HG03575 (cell line): ENCODE measurements at regions not wholly inside any gene's neighbourhood (a gene's known extent, or its start where the extent isn't known, plus 50 kb on each side); places are given as distances from the start of the nearest gene placed in this dataset.

Experiments
- ATAC-seq: cut with Tn5 transposase; IDR thresholded peaks from one replicate; pipeline ENCODE4 v1.9.1; 2021; ENCODE audit not compliant: unreplicated experiment, insufficient number of reproducible peaks, low FRiP score; ENCODE audit errors: extremely low read depth

- ATAC-seq = no peak
These were observed 81.3 kb upstream of the SIRPA start for GRCh38 chr20:1813674-1814635.

DNA sequence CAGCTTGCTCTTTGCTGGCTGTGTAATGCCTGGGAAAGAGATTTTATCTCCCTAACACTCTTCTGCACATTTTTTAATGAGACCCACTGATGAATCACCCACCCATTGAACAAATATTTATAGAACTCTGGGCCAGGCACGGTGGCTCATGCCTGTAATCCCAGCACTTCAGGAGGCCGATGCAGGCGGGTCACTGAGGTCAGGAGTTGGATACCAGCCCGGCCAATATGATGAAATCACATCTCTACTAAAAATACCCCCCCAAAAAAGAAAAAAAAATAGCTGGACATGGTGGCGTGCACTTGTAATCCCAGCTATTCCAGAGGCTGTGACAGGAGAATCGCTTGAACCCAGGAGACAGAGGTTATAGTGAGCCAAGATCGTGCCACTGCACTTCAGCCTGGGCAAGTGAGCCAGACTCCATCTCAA, 82.1 kb upstream of the SIRPA start:
- ATAC-seq = no peak

DNA sequence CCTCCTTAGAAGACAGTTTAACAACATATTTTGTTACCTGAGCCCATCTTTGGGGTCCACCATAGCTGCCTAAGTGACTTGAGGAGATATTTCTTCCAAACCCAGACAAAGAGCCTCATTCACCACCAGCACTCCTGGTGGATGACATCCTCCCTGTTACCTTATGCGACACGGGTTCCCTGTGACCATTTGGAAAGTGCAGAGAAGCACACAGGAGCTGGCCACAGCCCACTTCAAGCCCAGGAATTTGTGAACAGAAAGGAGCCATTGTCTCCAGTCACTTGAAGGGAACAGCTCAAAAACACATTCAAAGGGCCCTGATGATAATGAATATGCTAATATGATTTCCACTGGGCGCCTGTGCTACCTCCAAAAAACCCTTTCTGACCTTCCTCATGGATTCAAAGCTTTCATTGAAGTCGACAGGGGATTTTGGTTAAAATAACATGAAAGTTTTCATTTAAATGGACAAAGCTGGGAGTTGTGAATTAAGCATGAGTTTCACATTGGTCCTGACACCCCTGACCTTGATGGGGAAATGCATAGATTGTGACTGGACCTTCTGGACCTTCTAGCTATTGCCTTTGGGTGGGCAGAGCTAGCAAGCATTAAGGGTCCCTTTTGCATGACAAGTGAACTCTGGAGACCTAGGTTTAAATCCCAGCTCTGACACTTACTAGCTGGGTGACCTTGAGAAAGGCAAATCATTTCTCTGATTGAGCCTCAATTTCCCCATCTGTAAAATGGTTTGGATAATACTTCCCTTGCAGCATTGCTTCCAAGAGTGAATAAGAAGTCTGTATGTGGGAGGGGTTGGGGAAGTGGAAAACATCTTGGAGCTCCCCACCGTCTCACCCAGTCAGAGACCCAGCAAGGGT, 83.3 kb upstream of the SIRPA start:
- no peak for ATAC-seq

DNA sequence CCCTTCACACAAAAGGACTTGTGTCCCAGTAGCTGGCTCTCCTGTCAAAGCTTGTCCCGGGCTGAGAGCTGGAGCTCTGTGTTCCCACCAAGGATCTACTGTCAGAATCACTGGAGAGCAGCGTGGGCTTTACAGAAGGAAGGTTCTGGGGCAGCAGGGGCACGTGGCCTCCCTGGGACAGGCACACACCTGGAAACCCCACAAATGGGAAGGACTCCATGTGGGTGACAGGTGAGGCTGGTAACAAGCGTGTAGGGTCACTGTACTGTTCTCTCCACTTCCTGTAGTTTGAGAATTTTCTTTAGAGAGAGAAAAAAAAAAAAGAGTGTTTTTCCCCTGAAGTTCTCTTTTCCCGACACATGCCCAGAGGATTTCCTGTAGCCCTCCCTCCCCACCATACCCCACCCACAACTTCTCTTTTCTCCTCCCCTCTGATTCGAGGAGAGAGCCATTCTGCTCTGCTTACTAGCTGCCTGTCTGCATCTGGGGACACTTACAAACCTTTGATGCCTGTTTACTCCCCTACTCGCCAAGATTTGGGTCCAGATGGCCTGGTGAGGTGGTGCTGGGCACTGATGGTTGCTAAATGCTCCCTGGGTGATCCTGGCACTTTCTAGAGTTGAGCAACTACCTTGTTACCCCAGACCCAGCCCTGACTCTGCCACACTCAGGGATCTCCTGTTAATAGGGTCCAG, 84.1 kb upstream of the SIRPA start:
- no peak for ATAC-seq

GRCh38 chr20:1810572-1810925, 84.7 kb upstream of the SIRPA start:
- no peak for ATAC-seq

DNA sequence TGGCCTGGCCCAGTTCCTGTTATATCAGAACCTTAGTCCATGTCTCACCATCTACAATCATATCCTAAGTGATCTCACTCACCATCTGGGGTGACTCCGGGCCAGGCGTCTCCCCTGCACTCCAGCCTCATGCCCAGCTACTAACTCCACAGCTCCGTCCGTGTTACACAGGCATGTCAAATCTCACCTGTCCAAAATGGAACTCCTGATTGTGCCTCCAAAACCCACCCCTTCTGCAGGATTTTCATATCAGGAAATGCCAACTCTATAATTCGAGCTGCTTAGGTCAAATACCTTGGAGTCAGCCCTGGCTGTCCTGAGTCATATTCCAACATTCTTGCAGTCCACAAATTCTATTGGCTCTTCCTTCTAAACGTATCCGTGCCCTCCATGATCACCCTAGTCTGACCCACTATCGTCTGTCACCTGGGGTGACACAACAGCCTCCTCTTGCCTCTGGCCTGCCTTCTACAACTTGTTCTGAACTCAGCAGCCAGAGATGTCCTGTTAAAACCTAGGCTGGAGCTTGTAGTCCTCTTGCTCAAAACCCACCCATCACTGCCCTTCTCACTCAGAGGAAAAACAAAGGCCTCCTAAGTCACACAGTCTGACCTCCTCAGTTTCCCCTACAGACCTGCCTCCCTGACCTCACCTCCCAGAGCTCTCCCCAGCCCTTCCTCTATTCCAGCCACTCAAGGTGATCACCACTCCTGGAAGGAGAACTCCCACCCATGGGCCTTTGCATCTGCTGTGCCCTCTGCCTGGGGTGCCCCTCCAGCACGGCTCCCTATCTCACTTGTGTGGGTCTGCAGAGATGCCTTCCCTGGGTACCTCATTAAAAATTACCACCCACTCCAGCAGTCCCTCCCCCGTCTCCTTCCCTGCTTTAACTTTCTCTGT, 85.3 kb upstream of the SIRPA start:
- ATAC-seq = no peak

- ATAC-seq = no peak
These were observed 86.1 kb upstream of the SIRPA start for GRCh38 chr20:1809131-1809572.

DNA sequence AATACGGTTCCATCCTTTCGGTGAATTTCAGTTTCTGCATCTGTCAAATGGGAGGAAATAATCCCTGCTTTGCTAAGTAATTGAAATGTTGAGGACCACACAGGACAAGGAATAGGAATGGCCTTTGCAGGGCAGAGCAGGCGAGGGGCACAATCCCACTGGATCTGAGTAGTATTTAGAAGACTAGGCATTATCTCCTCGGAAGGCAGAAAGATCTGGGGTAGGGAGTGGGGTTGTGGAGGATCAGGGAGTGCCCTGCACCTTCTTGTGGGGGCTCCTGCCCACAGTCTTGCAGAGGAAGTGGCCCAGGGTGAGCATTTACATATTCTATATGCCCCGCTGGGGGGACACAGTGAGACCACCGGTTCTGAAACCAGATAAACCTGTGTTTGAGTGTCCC, 87.1 kb upstream of the SIRPA start:
- ATAC-seq = no peak

- no peak for ATAC-seq
These were observed 87.8 kb upstream of the SIRPA start for GRCh38 chr20:1807394-1807793.

DNA sequence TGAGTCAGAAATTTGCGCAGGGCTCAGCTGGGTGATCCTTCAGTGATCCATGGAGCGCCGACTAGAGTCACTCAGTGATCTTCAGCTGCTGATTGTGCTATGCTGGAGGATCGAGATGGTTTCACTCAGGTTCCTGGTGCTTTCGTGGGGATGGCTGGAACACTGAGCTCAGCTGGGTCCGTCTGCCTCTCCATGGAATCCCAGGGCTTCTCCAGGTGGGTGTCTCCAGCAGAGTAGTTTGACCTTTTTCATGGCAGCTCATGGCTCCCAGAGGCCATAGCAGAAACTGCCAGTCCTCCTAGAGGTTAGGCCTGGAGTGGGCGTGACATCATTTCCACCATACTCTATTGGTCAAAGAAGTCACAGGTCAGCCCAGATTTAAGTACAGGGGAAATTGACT, 88.8 kb upstream of the SIRPA start:
- ATAC-seq = no peak

- ATAC-seq = no peak
These were observed 89.4 kb upstream of the SIRPA start for GRCh38 chr20:1805816-1806215.

GRCh38 chr20:1805161-1805581, 90.0 kb upstream of the SIRPA start:
- no peak for ATAC-seq

GRCh38 chr20:1804554-1804956, 90.7 kb upstream of the SIRPA start:
- no peak for ATAC-seq

GRCh38 chr20:1803932-1804501, 91.2 kb upstream of the SIRPA start:
- no peak for ATAC-seq

DNA sequence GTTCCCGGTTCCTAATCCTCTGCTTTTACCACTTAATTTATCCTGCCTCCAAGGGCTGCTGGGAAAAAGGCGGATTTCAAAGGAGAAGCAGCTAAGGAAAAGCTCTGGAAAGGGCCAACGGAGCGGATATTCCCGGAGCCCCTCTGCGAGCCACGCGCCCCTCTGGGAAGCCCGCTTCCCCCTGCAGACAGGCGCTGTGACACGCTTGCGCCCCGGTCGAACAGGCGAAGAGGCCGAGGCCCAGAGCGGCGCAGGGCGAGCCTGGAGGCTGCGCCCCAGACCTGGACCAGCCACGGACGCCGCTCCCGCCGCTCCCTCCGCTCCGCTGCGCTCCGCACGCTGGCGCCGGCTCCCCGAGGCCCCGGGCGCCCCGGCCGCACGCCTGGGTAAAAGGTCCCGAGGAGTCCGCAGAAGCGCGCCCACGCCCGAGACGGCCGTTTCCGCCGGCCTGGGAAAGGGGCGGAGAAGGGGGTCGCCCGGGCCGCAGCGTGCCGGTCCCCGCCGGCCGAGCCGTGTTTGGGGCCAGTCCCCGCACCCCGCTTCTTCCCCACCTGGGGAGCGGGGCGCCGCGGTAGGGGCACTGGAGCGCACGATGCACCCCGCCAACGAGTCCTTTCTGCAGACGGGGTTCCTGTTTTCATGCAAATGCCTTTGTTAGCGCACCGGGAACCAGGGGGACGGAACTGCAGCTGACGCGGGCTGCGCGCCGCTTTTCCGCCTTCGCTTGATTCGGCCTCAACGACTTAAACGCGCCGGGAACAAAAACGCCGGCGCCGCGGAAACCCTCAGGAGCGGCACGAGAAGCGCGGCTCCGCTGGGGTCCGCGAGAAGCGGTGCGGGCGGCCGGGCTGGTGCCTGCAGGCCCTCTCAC, 91.9 kb upstream of the SIRPA start:
- no peak for ATAC-seq

GRCh38 chr20:1802385-1803060, 92.7 kb upstream of the SIRPA start:
- no peak for ATAC-seq

DNA sequence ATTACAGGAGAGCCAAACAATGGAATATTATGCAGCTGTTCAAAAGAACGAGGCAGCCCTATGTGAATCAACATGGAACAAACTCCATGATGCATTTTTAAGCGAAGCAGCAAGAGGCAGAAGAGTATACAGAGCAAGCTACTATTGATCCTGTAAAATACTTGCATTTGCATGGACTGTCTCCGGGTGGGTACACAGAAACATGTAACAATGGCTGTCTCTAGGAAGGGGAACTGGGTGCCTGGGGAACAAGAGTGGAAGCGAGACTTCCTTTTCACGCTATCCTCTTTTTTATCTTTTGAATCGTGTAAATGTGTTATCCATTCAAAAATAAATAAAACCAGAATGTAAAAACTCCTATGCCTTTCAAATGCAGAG, 93.3 kb upstream of the SIRPA start:
- ATAC-seq = no peak
